HEK293 (cell line): ENCODE measurements at regions not wholly inside any gene's neighbourhood (a gene's known extent, or its start where the extent isn't known, plus 50 kb on each side); places are given as distances from the start of the nearest gene placed in this dataset.

Experiments used
- CTCF ChIA-PET: fragments of 350-600 bp; formaldehyde crosslinking; extraction: SDS; loops from one replicate; lab custom pipeline; 2021; ENCODE audit warnings: antibody characterized with exemption; lab: Yijun Ruan, JAX
- POLR2A ChIA-PET: fragments of 300-600 bp; formaldehyde crosslinking; extraction: SDS; loops from one replicate; lab custom pipeline; 2020; ENCODE audit warnings: antibody characterized with exemption, inconsistent platforms; lab: Yijun Ruan, JAX
- H3K27ac ChIP-seq: fragments of 200-500 bp; sonication (Bioruptor generic); 2 replicates; pipeline ENCODE4 v1.5.1; 2014; ENCODE audit warnings: low read depth, low read length, control low read depth, inconsistent platforms; ENCODE audit errors: extremely low read depth
- H3K36me3 ChIP-seq, 2 experiments: fragments of 200-500 bp in 1 of 2; sonication (Bioruptor generic) in 1 of 2; 1 replicate in 1 of 2; 2 replicates in 1 of 2; pipeline ENCODE4 v1.5.1; 2014 to 2017; ENCODE audit warnings: inconsistent platforms in 2 of 2, low read length in 2 of 2; ENCODE audit not compliant: control insufficient read depth in 2 of 2, insufficient read depth in 1 of 2
- H3K4me1 ChIP-seq: fragments of 200-500 bp; sonication (Bioruptor generic); 2 replicates; pipeline ENCODE4 v1.5.1; 2014; ENCODE audit warnings: mild to moderate bottlenecking, low read length, inconsistent platforms; ENCODE audit not compliant: control insufficient read depth, insufficient read depth
- H3K4me3 ChIP-seq: 2 replicates; pipeline ENCODE4 v1.5.1; 2011; ENCODE audit warnings: low read depth, mild to moderate bottlenecking, control low read depth, low read length, moderate library complexity
- H3K9me3 ChIP-seq: fragments of 200-500 bp; sonication (Bioruptor generic); 2 replicates; pipeline ENCODE4 v1.5.1; 2014; ENCODE audit warnings: low read depth, low read length, inconsistent platforms; ENCODE audit not compliant: control insufficient read depth, insufficient read depth
- CTCF ChIP-seq: fragments of 450-650 bp; formaldehyde crosslinking; IDR thresholded peaks from 2 replicates; pipeline ENCODE4 v1.5.1; 2016; ENCODE audit warnings: missing biosample characterization, missing genetic modification characterization
- ELK4 ChIP-seq: IDR thresholded peaks from 2 replicates; pipeline ENCODE4 v1.6.1; 2011; ENCODE audit warnings: mild to moderate bottlenecking, low read depth, low read length, borderline replicate concordance
- GLI2 ChIP-seq: fragments of 450-650 bp; formaldehyde crosslinking; IDR thresholded peaks from 2 replicates; pipeline ENCODE4; 2017; ENCODE audit warnings: missing biosample characterization, missing genetic modification characterization, low read depth, borderline replicate concordance
- IKZF3 ChIP-seq: fragments of 450-650 bp; IDR thresholded peaks from 2 replicates; pipeline ENCODE4 v1.5.0; 2018; ENCODE audit warnings: missing biosample characterization, mild to moderate bottlenecking, missing genetic modification characterization, moderate library complexity
- KLF17 ChIP-seq: fragments of 450-650 bp; formaldehyde crosslinking; IDR thresholded peaks from 2 replicates; pipeline ENCODE4 v1.5.1; 2016; ENCODE audit warnings: missing biosample characterization, missing genetic modification characterization
- MZF1 ChIP-seq: fragments of 450-650 bp; formaldehyde crosslinking; IDR thresholded peaks from 2 replicates; pipeline ENCODE4 v1.5.1; 2017; ENCODE audit warnings: missing biosample characterization, missing genetic modification characterization, borderline replicate concordance
- REPIN1 ChIP-seq: fragments of 450-650 bp; formaldehyde crosslinking; IDR thresholded peaks from 2 replicates; pipeline ENCODE4 v1.5.1; 2017; ENCODE audit warnings: missing biosample characterization, missing genetic modification characterization, low read depth
- SALL2 ChIP-seq: fragments of 450-650 bp; formaldehyde crosslinking; IDR thresholded peaks from 2 replicates; pipeline ENCODE4 v1.5.0; 2017; ENCODE audit warnings: missing biosample characterization, mild to moderate bottlenecking, missing genetic modification characterization, borderline replicate concordance
- TRIM28 ChIP-seq: IDR thresholded peaks from 2 replicates; pipeline ENCODE4 v1.6.1; 2011; ENCODE audit warnings: low read length, control low read depth, borderline replicate concordance
- TSHZ1 ChIP-seq: fragments of 450-650 bp; formaldehyde crosslinking; IDR thresholded peaks from 2 replicates; pipeline ENCODE4 v1.5.1; 2016; ENCODE audit warnings: missing biosample characterization, missing genetic modification characterization, borderline replicate concordance
- ZFHX2 ChIP-seq: fragments of 450-650 bp; formaldehyde crosslinking; conservative IDR thresholded peaks from 2 replicates; pipeline ENCODE4 v1.5.1; 2016; ENCODE audit warnings: missing biosample characterization, missing genetic modification characterization
- ZFP41 ChIP-seq: fragments of 450-650 bp; formaldehyde crosslinking; IDR thresholded peaks from 2 replicates; pipeline ENCODE4 v1.5.1; 2016; ENCODE audit warnings: missing biosample characterization, missing genetic modification characterization, borderline replicate concordance
- ZNF133 ChIP-seq: fragments of 450-650 bp; formaldehyde crosslinking; IDR thresholded peaks from 2 replicates; pipeline ENCODE4 v1.5.1; 2016; ENCODE audit warnings: missing biosample characterization, missing genetic modification characterization
- ZNF18 ChIP-seq: fragments of 450-650 bp; formaldehyde crosslinking; IDR thresholded peaks from 2 replicates; pipeline ENCODE4 v1.5.1; 2016; ENCODE audit warnings: missing biosample characterization, missing genetic modification characterization
- ZNF24 ChIP-seq: fragments of 450-650 bp; formaldehyde crosslinking; IDR thresholded peaks from 2 replicates; pipeline ENCODE4 v1.5.1; 2016; ENCODE audit warnings: missing biosample characterization, missing genetic modification characterization
- ZNF473 ChIP-seq: fragments of 450-650 bp; formaldehyde crosslinking; IDR thresholded peaks from 2 replicates; pipeline ENCODE4 v1.5.1; 2017; ENCODE audit warnings: missing biosample characterization, missing genetic modification characterization
- ZNF529 ChIP-seq: fragments of 450-650 bp; formaldehyde crosslinking; IDR thresholded peaks from 2 replicates; pipeline ENCODE4 v1.5.1; 2017; ENCODE audit warnings: missing genetic modification characterization, missing biosample characterization; ENCODE audit not compliant: insufficient replicate concordance
- ZNF560 ChIP-seq: fragments of 450-650 bp; formaldehyde crosslinking; IDR thresholded peaks from 2 replicates; pipeline ENCODE4 v1.5.1; 2017; ENCODE audit warnings: missing biosample characterization, missing genetic modification characterization, borderline replicate concordance
- ZNF585B ChIP-seq: fragments of 450-650 bp; formaldehyde crosslinking; IDR thresholded peaks from 2 replicates; pipeline ENCODE4 v1.5.1; 2016; ENCODE audit warnings: missing biosample characterization, missing genetic modification characterization
- ZNF701 ChIP-seq: fragments of 450-650 bp; formaldehyde crosslinking; IDR thresholded peaks from 2 replicates; pipeline ENCODE4 v1.5.1; 2016; ENCODE audit warnings: missing biosample characterization, missing genetic modification characterization
- ZNF76 ChIP-seq: fragments of 450-650 bp; formaldehyde crosslinking; IDR thresholded peaks from 2 replicates; pipeline ENCODE4; 2016; ENCODE audit warnings: low read depth, missing biosample characterization, missing genetic modification characterization, borderline replicate concordance

GRCh38 chr16:80176114-80176513, 364.7 kb upstream of the DYNLRB2 start (continued):
- TF ChIP-seq TSHZ1 (tag by site-specific recombination) = no peak
- no peak for TF ChIP-seq ZNF76 (tag by site-specific recombination)
- no peak for TF ChIP-seq ZFHX2 (tag by site-specific recombination)
- no peak for TF ChIP-seq GLI2 (tag by site-specific recombination)
- no peak for TF ChIP-seq CTCF (tag by site-specific recombination)
- TF ChIP-seq REPIN1 = no peak
- no peak for TF ChIP-seq ZNF701 (tag by site-specific recombination)
- no peak for TF ChIP-seq SALL2 (tag by site-specific recombination)
- TF ChIP-seq TRIM28 = no peak
- no peak for TF ChIP-seq ZNF585B (tag by site-specific recombination)
- TF ChIP-seq ZNF529 = no peak
- no peak for TF ChIP-seq IKZF3 (tag by site-specific recombination)
- no peak for TF ChIP-seq KLF17 (tag by site-specific recombination)

GRCh38 chr16:80175011-80175410, 365.8 kb upstream of the DYNLRB2 start:
- no peak for TF ChIP-seq ZFP41 (tag by site-specific recombination)
- CTCF ChIA-PET = no interaction called here
- POLR2A ChIA-PET = no interaction called here
- H3K9me3 ChIP-seq = no peaks in the 10 kb centered on the region
- no peaks in the 10 kb centered on the region for H3K4me1 ChIP-seq
- H3K4me3 ChIP-seq = no peak overlapping the region
- H3K27ac ChIP-seq = no peak overlapping the region
- H3K36me3 ChIP-seq = no peaks in the 10 kb centered on the region

- Histone ChIP-seq H3K4me3 (no peak overlapping the region), H3K27ac (no peak overlapping the region), H3K36me3 (no peaks in the 10 kb centered on the region), H3K4me1 (no peaks in the 10 kb centered on the region), H3K9me3 (no peaks in the 10 kb centered on the region)
- ChIA-PET CTCF (no interaction called here), POLR2A (no interaction called here)
- no peak for TF ChIP-seq ZNF560
- TF ChIP-seq CTCF (tag by site-specific recombination) = no peak
- no peak for TF ChIP-seq MZF1
- no peak for TF ChIP-seq ELK4
- TF ChIP-seq ZNF24 (tag by site-specific recombination) = no peak
- TF ChIP-seq ZNF18 (tag by site-specific recombination) = no peak
- no peak for TF ChIP-seq ZNF133 (tag by site-specific recombination)
- no peak for TF ChIP-seq ZNF473 (tag by site-specific recombination)
Observed at GRCh38 chr16:80174416-80174815, 366.4 kb upstream of the DYNLRB2 start.
